Ureter (tissue), 1 donor: ENCODE measurements at regions not wholly inside any gene's neighbourhood (a gene's known extent, or its start where the extent isn't known, plus 50 kb on each side); places are given as distances from the start of the nearest gene placed in this dataset.
"Not testable (repeated sequence)": the region's sequence is repeated elsewhere in the genome, so short reads cannot be mapped to it uniquely, and the experiment has no call there.

Experiments
- DNase-seq: peaks from one replicate; pipeline ENCODE4 v3.0.0-alpha.2; 2020; ENCODE audit warnings: low spot score
- donor health status: DM: yes; HTN: yes; CAD: no.

GRCh38 chr5:38148021-38148625 is 110.2 kb upstream of the EGFLAM start:
- no peak for DNase-seq

GRCh38 chr5:38143384-38143783 is 115.0 kb upstream of the EGFLAM start:
- no peak for DNase-seq

GRCh38 chr5:38141665-38142064 is 116.7 kb upstream of the EGFLAM start:
- DNase-seq: no peak

DNA sequence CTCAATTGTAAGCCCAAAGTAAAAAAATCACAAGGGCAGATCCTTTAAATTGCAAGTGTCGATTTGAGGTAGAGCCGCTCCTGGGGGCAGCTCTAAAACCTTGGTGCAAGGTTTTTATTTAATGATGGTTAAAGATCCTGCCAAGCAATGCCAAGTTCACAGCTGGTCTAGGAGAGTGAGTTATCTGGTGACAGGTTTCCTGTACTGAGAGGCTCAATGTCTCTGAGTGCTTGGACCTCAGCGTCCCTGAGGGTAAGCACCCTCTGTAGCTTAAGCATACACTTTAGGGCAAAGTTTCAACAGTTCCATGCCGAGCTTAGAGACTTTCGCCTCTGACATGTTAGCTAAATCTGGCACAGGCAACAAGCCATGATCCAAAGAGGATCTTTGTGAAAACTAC is 119.8 kb upstream of the EGFLAM start:
- DNase-seq: no peak

DNA sequence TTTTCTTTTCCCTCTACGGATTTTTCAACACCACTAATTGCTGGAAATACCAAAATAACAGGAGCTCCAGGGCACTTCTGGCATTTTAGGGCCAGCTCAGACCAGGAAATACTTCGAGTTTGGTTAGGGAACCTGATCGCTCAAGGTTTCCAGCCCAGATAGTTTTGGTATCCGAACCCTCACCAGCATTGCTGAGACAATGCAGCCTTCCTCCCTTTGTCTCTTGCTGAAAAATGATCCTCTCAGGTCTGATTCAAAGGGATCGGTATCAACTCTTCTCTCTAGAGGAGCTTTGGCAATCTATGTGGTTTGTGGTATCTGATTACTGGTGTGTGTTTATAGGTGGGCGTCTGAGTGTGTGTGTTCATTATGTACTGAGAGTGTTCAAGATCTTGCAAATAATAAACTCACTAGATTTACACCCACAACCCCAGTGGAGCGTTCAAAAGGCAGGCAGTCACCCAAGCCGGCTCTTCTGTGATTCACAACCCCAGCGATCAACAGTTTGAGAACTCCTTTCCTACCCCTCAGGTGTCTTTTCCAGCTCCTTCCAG is 122.8 kb upstream of the EGFLAM start:
- DNase-seq: no peak

DNA sequence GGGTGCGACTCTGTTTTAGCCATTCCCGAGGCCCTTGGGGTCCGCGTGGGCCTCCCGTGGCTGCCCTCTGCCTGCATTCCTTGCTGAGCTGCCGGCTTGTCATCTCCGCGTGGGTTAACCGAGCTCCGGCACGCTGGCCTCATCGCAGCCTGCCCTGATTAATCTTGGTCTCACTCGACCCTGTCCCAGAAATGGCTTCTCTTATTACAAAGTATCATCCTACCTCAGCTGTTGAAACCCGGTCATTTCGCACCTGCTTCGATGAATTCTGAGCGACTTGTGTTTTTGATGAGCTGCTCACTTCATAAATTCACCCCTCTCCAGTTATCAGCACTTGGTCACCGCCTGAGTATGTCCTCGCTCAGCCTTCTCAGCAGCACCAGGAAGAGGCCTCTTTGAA is 123.5 kb upstream of the EGFLAM start:
- DNase-seq: no peak

GRCh38 chr5:38134294-38134693 is 124.1 kb upstream of the EGFLAM start:
- DNase-seq: not testable (repeated sequence)

DNA sequence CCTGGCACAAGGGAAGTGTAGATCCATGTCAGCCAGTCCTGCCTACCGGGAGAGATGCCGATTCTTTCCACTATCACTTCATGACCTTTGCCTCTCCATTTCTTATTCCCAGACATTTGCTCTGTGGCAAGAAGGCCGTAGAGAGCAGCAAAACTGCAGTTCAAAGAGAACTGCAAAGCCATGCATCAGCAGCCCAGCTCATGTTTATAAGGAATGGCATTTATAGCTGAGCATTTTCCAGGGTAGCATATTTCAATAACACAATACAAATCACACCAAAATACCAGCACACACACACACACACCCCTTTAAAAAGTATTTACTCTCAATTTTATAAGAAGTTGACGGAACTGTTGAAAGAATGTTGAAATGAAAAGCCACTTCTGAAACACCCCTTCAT is 126.7 kb upstream of the EGFLAM start:
- no peak for DNase-seq

DNA sequence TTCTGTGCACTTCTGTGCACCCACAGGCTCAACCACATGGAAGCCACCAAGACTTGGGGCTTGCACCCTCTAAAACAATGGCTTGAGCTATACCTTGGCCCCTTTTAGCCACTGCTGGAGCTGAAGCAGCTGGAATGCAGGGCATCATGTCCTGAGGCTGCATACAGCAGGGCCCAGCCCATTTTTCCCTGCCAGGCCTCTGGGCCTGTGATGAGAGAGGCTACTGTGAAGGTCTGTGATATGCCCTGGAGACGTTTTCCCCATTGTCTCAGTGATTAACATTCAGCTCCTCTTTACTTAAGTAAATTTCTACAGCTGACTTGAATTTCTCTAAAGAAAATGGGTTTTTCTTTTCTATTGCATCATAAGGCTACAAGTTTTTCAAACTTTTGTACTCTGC is 134.0 kb upstream of the EGFLAM start:
- no peak for DNase-seq

- no peak for DNase-seq
Observed at GRCh38 chr5:38121420-38121819, 136.9 kb upstream of the EGFLAM start.

- DNase-seq: no peak
Observed at GRCh38 chr5:38119836-38120235, 138.5 kb upstream of the EGFLAM start.

DNA sequence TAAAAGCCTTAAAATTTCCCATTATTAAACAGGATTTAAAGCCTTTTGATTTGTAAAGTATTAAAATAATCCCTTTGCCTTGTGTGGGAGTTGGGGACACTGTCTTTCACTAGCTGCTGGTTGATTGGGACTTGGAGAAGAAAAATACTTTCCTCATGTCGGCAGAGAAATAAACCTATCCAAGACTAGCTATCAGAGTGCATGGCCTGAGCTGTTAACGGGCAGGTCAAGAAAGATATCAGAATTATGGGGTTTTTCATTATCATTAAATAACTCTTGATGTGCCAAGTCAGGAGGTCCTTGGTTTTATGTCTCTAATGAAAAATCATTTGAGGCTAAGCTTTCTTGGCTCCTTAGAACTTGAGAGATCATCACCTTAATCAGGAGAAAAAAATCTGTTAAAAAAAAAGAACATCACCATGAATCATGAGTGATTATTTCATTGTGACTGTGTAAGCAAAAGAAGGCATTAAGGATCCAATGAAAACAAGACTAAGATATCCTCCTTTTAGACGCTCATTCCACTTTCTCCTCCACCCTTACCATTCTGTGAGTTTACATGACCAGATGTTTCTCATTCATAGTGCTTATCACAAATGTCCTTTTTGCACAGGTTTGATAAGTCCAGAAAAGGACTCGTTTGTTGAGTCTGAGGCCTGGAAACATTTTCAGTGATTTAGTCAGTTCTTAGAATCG is 140.4 kb upstream of the EGFLAM start:
- DNase-seq: no peak

DNA sequence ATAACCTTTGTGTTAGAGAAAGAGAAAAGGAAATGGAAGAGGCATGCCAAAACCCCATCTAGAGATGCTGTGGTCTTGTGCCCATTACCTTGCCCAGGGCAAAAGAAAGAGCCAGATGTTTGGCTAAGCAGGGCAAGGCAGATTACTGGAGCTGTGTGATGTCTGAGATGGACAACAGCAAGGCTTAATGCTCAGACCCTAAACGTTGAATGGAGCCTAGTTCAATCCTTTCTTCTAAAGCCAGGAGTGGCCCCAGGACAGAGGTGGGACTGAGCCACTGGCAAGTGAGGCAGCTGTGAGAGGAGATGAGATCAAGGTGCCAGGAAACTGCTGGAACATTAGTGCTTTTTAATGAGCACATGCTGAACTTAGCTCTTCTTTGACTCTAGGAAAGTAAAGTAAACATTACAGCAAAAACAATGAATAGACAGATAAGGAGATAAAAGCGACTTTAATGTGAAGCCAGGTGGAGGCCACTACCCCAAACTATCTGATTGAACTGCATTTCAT is 143.0 kb upstream of the EGFLAM start:
- DNase-seq: no peak

DNA sequence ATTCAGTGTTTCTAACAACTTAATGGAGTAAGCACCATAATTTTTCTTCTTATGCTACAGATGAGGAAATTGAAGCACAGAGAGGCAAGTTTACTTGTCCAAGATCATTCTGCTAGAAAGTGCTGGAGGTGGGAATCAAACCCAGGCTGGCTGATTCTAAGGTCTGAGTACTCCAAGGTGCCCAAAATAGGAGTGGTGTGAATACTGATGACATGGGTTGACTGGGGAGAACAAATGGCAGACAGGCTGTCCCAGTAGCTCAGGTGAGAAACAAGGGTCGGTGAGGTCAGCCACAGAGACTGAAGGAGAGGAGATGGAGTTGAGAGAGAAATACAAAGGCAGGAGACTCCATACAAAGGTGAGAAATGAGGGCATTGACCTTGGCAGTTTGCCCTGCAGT is 144.5 kb upstream of the EGFLAM start:
- no peak for DNase-seq

DNA sequence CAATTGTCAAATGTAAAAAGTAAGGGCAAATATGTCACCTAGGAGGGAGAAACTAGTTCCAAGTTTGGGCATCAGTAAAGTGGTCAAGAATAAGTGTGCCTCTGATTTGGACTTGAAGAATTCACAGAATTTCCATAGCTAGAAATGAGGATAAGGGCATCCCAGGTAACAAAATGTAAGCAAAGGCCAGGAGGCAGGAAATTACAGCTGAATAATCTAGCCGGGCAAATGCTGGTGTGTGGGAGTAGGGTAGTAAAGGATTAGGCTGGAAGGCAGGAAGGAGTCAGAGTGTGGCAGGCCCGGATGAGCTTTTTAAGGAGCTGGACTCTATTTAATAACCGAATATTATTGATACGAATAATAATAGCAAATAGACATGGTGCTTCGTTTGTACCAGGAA is 144.9 kb upstream of the EGFLAM start:
- DNase-seq: no peak

- DNase-seq: no peak
Observed at GRCh38 chr5:38112938-38113337, 145.4 kb upstream of the EGFLAM start.

DNA sequence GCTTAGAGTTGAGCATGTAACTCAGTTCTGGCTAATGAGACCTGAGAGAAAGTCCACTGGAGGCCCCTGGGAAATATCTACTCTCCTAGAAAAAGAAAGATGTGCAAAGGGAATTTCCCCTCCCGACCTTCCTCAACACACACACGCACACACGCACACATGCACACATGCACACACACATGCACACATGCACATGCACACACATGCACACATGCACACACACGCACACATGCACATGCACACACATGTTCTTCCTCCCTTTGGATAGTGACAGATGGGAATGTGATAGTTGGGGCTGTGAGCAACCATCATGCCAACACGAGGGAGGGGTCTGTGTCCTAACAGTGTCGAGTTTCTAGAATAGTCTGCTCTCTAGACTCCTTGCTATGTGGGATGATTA is 148.2 kb upstream of the EGFLAM start:
- no peak for DNase-seq

DNA sequence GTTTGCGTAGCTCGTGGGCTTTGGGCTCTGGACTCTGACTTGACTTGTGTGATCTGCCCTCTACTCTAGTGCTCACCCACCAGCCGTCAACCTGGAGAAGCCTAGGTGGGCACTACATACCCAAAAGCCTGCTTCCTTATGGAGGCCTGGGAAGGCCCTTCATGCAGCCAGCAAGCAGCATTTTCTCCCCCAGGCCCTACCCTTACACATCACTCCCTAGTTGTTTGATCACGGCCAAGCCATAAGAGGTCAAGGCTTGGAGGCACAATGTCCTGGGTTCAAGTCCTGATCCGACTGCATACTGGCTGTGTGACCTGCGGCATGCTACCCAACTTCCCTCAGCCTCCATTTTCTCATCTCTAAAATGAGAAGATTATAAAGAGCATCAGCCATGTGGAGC is 151.3 kb upstream of the EGFLAM start:
- DNase-seq: no peak

- DNase-seq: no peak
Observed at GRCh38 chr5:38105801-38106200, 152.6 kb upstream of the EGFLAM start.

DNA sequence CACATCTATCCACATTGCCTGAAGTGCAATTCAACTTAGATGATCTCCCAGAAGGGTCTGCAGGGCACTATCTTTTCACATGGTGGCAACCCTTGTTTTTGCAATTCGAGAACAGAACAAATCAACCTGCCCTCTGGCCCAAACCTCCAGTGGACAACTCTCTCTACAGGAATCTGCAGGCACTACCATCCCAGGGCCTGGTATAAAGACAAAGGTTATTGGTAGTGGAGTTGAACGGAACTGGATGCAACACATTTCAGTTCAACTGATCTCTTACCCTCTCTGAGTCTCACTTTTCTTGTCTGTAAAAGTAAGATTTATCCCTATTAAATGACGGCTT is 153.2 kb upstream of the EGFLAM start:
- DNase-seq: no peak

- DNase-seq: no peak
Observed at GRCh38 chr5:38104497-38105230, 153.7 kb upstream of the EGFLAM start.

DNA sequence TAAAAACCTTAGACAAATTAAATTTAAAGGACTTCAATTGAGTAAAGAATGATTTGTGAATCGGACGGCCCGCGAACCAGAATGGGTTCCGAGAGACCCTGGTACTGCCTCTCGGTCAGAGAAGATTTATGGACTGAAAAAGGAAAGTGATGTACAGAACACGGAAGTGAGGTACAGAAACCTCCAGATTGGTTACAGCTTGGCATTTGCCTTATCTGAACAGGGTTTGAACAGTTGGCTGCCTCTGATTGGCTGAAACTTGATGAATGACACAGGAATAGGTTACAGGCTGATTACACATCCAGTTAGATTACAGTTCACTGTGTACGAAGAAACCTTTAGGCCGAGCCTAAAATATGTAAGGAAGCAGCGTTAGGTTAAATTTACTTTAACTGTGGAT is 156.5 kb upstream of the EGFLAM start:
- no peak for DNase-seq
